ACC112 (cell line): ENCODE measurements at regions not wholly inside any gene's neighbourhood (a gene's known extent, or its start where the extent isn't known, plus 50 kb on each side); places are given as distances from the start of the nearest gene placed in this dataset.

Experiments
- H2AFZ ChIP-seq: fragments of 200-600 bp; sonication (generic); one replicate; pipeline ENCODE4 v1.6.0; 2017; ENCODE audit warnings: antibody characterized with exemption, low read length; ENCODE audit not compliant: unreplicated experiment
- H3K27ac ChIP-seq: fragments of 200-600 bp; sonication (generic); 2 replicates; pipeline ENCODE4 v1.5.1; 2014; ENCODE audit warnings: low read depth, mild to moderate bottlenecking, antibody characterized with exemption, low read length, moderate library complexity
- H3K27me3 ChIP-seq: fragments of 200-600 bp; sonication (generic); 2 replicates; pipeline ENCODE4 v1.6.1; 2014; ENCODE audit warnings: mild to moderate bottlenecking, antibody characterized with exemption, low read length, moderate library complexity, mixed read lengths; ENCODE audit not compliant: insufficient read depth
- H3K36me3 ChIP-seq: fragments of 200-600 bp; sonication (generic); 2 replicates; pipeline ENCODE4 v1.6.1; 2016; ENCODE audit warnings: mild to moderate bottlenecking, antibody characterized with exemption, low read length, moderate library complexity, mixed read lengths; ENCODE audit not compliant: insufficient read depth
- H3K4me1 ChIP-seq: fragments of 200-600 bp; sonication (generic); one replicate; pipeline ENCODE4 v1.6.1; 2016; ENCODE audit warnings: low read length, mixed read lengths; ENCODE audit not compliant: insufficient read depth, unreplicated experiment, control insufficient read depth
- H3K4me3 ChIP-seq: fragments of 200-600 bp; sonication (generic); 2 replicates; pipeline ENCODE4 v1.5.1; 2014; ENCODE audit warnings: mild to moderate bottlenecking, low read depth, low read length
- H3K79me2 ChIP-seq: fragments of 200-600 bp; sonication (generic); one replicate; pipeline ENCODE4 v1.6.0; 2016; ENCODE audit warnings: low read length; ENCODE audit not compliant: control insufficient read depth, unreplicated experiment, insufficient read depth

GRCh38 chr3:5292512-5292911, 105.0 kb downstream of the EDEM1 start:
- no peak overlapping the region for H2AFZ ChIP-seq
- no peak overlapping the region for H3K27ac ChIP-seq
- no peak overlapping the region for H3K4me3 ChIP-seq
- H3K79me2 ChIP-seq = no peaks in the 10 kb centered on the region
- no peaks in the 10 kb centered on the region for H3K4me1 ChIP-seq
- no peaks in the 10 kb centered on the region for H3K36me3 ChIP-seq
- no peaks in the 10 kb centered on the region for H3K27me3 ChIP-seq

- Histone ChIP-seq H3K4me3 (no peak overlapping the region), H3K36me3 (no peaks in the 10 kb centered on the region), H3K79me2 (no peaks in the 10 kb centered on the region), H3K4me1 (no peaks in the 10 kb centered on the region), H3K27ac (no peak overlapping the region), H2AFZ (no peak overlapping the region), H3K27me3 (no peaks in the 10 kb centered on the region)
Observed at GRCh38 chr3:5293207-5293606, 105.7 kb downstream of the EDEM1 start.

GRCh38 chr3:5294356-5294755, 106.8 kb downstream of the EDEM1 start:
- Histone ChIP-seq H3K36me3 (no peaks in the 10 kb centered on the region), H3K4me3 (no peak overlapping the region), H2AFZ (no peak overlapping the region), H3K4me1 (no peaks in the 10 kb centered on the region), H3K27ac (no peak overlapping the region), H3K27me3 (peaks cover 11% of the 10 kb centered on the region), H3K79me2 (no peaks in the 10 kb centered on the region)

GRCh38 chr3:5295191-5295690, 107.7 kb downstream of the EDEM1 start:
- Histone ChIP-seq H3K27ac (no peak overlapping the region), H3K79me2 (no peaks in the 10 kb centered on the region), H3K36me3 (no peaks in the 10 kb centered on the region), H3K4me1 (no peaks in the 10 kb centered on the region), H3K4me3 (no peak overlapping the region), H3K27me3 (peaks cover 20% of the 10 kb centered on the region), H2AFZ (no peak overlapping the region)

GRCh38 chr3:5296362-5296761, 108.9 kb downstream of the EDEM1 start:
- no peaks in the 10 kb centered on the region for H3K79me2 ChIP-seq
- H3K36me3 ChIP-seq = no peaks in the 10 kb centered on the region
- no peak overlapping the region for H3K27ac ChIP-seq
- H3K4me1 ChIP-seq = no peaks in the 10 kb centered on the region
- peaks cover 30% of the 10 kb centered on the region for H3K27me3 ChIP-seq
- H3K4me3 ChIP-seq = no peak overlapping the region
- no peak overlapping the region for H2AFZ ChIP-seq

GRCh38 chr3:5297895-5298294, 110.4 kb downstream of the EDEM1 start:
- Histone ChIP-seq H3K27me3 (peaks cover 31% of the 10 kb centered on the region), H3K27ac (no peak overlapping the region), H3K36me3 (no peaks in the 10 kb centered on the region), H3K79me2 (no peaks in the 10 kb centered on the region), H2AFZ (no peak overlapping the region), H3K4me1 (no peaks in the 10 kb centered on the region), H3K4me3 (no peak overlapping the region)

GRCh38 chr3:5298453-5298852, 110.9 kb downstream of the EDEM1 start:
- no peaks in the 10 kb centered on the region for H3K79me2 ChIP-seq
- no peaks in the 10 kb centered on the region for H3K4me1 ChIP-seq
- no peak overlapping the region for H3K4me3 ChIP-seq
- peaks cover 31% of the 10 kb centered on the region for H3K27me3 ChIP-seq
- H3K27ac ChIP-seq = no peak overlapping the region
- H2AFZ ChIP-seq = no peak overlapping the region
- no peaks in the 10 kb centered on the region for H3K36me3 ChIP-seq

- H3K4me3 ChIP-seq = no peak overlapping the region
- no peaks in the 10 kb centered on the region for H3K79me2 ChIP-seq
- H3K27ac ChIP-seq = no peak overlapping the region
- no peaks in the 10 kb centered on the region for H3K4me1 ChIP-seq
- H3K27me3 ChIP-seq = peaks cover 38% of the 10 kb centered on the region
- H3K36me3 ChIP-seq = no peaks in the 10 kb centered on the region
- no peak overlapping the region for H2AFZ ChIP-seq
Observed at GRCh38 chr3:5299161-5299560, 111.7 kb downstream of the EDEM1 start.

- Histone ChIP-seq H2AFZ (no peak overlapping the region), H3K36me3 (no peaks in the 10 kb centered on the region), H3K27me3 (peaks cover 39% of the 10 kb centered on the region), H3K4me3 (no peak overlapping the region), H3K79me2 (no peaks in the 10 kb centered on the region), H3K27ac (no peak overlapping the region), H3K4me1 (no peaks in the 10 kb centered on the region)
Observed at GRCh38 chr3:5300638-5301037, 113.1 kb downstream of the EDEM1 start.

- Histone ChIP-seq H3K27me3 (peaks cover 39% of the 10 kb centered on the region), H3K27ac (no peak overlapping the region), H3K36me3 (no peaks in the 10 kb centered on the region), H3K79me2 (no peaks in the 10 kb centered on the region), H3K4me1 (no peaks in the 10 kb centered on the region), H2AFZ (no peak overlapping the region), H3K4me3 (no peak overlapping the region)
Observed at GRCh38 chr3:5301651-5302297, 114.3 kb downstream of the EDEM1 start.

- Histone ChIP-seq H3K79me2 (no peaks in the 10 kb centered on the region), H3K27me3 (peaks cover 39% of the 10 kb centered on the region), H3K36me3 (no peaks in the 10 kb centered on the region), H2AFZ (no peak overlapping the region), H3K4me1 (no peaks in the 10 kb centered on the region), H3K27ac (no peak overlapping the region), H3K4me3 (no peak overlapping the region)
Observed at GRCh38 chr3:5302661-5303060, 115.2 kb downstream of the EDEM1 start.
